RWPE2 (cell line): ENCODE measurements at regions not wholly inside any gene's neighbourhood (a gene's known extent, or its start where the extent isn't known, plus 50 kb on each side); places are given as distances from the start of the nearest gene placed in this dataset.
A peak's percentile ranks its signal among the peaks of the same experiment; 100 is the strongest.

Experiments
- ATAC-seq: fragments of 200-7000 bp; cut with Tn5 transposase; 3 replicates; pipeline ENCODE4 v1.9.1; 2021; ENCODE audit warnings: low read depth
- DNase-seq: peaks from one replicate; pipeline ENCODE4 v3.0.0-alpha.2; 2020; ENCODE audit warnings: low spot score
- H3K27ac ChIP-seq: fragments of 450-650 bp; 2 replicates; pipeline ENCODE4 v1.5.1; 2017; ENCODE audit warnings: mild to moderate bottlenecking; ENCODE audit not compliant: poor library complexity, severe bottlenecking
- H3K27me3 ChIP-seq: fragments of 250-450 bp; sonication (Bioruptor Pico); 2 replicates; pipeline ENCODE4 v1.5.1; 2021; ENCODE audit warnings: mild to moderate bottlenecking, moderate library complexity; ENCODE audit not compliant: insufficient read depth, poor library complexity, severe bottlenecking
- H3K36me3 ChIP-seq: fragments of 250-450 bp; sonication (Bioruptor Pico); 2 replicates; pipeline ENCODE4 v1.5.1; 2020; ENCODE audit warnings: low read depth, mild to moderate bottlenecking, moderate library complexity
- H3K4me1 ChIP-seq: fragments of 250-450 bp; sonication (Bioruptor Pico); 2 replicates; pipeline ENCODE4 v1.5.1; 2021; ENCODE audit warnings: mild to moderate bottlenecking, moderate library complexity; ENCODE audit not compliant: insufficient read depth, poor library complexity, severe bottlenecking
- H3K4me3 ChIP-seq: fragments of 250-450 bp; sonication (Bioruptor Pico); 2 replicates; pipeline ENCODE4 v1.5.1; 2021; ENCODE audit warnings: mild to moderate bottlenecking, moderate library complexity; ENCODE audit not compliant: severe bottlenecking
- H3K9me3 ChIP-seq: fragments of 250-450 bp; sonication (Bioruptor Pico); 2 replicates; pipeline ENCODE4 v1.5.1; 2021; ENCODE audit warnings: mild to moderate bottlenecking, moderate library complexity; ENCODE audit not compliant: severe bottlenecking
- CTCF ChIP-seq: fragments of 450-650 bp; IDR thresholded peaks from one replicate; pipeline ENCODE4 v1.5.1; 2017; ENCODE audit warnings: mild to moderate bottlenecking, moderate library complexity; ENCODE audit not compliant: poor library complexity, severe bottlenecking

- no peak for TF ChIP-seq CTCF
- ATAC-seq (no peak), DNase-seq (no peak)
- Histone ChIP-seq H3K4me3 (no peak overlapping the region), H3K9me3 (no peaks in the 10 kb centered on the region), H3K27ac (no peak overlapping the region), H3K4me1 (no peaks in the 10 kb centered on the region), H3K36me3 (no peaks in the 10 kb centered on the region), H3K27me3 (peaks cover 5% of the 10 kb centered on the region)
These were observed 287.4 kb downstream of the PCDH17 start for GRCh38 chr13:57918913-57919312.

GRCh38 chr13:57925250-57925649 lies 293.7 kb downstream of the PCDH17 start:
- H3K4me3 ChIP-seq, result no peak overlapping the region
- peak; percentile 20 for TF ChIP-seq CTCF
- H3K27ac ChIP-seq, result no peak overlapping the region
- no peaks in the 10 kb centered on the region for H3K4me1 ChIP-seq
- no peaks in the 10 kb centered on the region for H3K27me3 ChIP-seq
- no peak for ATAC-seq
- no peak for DNase-seq
- no peaks in the 10 kb centered on the region for H3K9me3 ChIP-seq
- no peaks in the 10 kb centered on the region for H3K36me3 ChIP-seq

DNA sequence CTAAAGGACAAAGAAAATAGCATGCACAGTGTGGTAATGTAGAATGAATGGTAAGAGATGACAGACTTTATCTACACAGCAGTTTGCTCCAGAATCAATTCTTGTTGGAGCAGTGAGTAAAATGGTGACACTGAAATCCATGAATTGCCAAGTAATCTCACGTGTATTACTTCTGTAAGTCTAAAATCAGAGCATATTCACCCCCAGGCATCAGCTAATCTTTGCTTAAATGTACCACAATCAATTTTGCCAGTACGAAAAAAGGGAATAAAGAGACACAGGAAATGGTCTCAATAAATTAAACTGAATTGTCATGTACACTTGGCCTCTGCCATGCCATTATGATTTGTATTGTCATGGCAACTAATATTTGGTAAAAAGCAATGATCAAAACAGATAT lies 294.2 kb downstream of the PCDH17 start:
- Histone ChIP-seq H3K36me3 (no peaks in the 10 kb centered on the region), H3K4me3 (no peak overlapping the region), H3K9me3 (no peaks in the 10 kb centered on the region), H3K27ac (no peak overlapping the region), H3K27me3 (no peaks in the 10 kb centered on the region), H3K4me1 (no peaks in the 10 kb centered on the region)
- DNase-seq (no peak), ATAC-seq (no peak)
- TF ChIP-seq CTCF, result no peak

DNA sequence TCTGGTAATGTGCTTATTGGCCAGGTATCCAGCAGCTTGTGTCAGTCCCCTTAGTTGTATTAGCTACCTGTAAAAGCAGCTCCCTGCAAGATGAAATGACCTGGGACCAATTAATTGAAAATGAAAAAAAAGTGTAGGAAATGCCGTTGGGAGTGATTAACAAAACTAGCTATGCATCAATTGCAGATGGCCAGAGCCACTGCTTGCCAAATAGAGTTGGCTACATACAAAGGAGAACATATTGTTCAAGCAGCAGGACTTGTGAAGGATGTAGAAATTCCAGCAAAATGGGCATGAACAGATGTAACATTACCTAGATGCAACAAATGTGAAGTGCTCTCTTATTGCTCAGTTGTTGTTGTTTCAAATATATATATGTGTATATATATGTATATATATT lies 300.5 kb downstream of the PCDH17 start:
- no peaks in the 10 kb centered on the region for H3K9me3 ChIP-seq
- no peak for TF ChIP-seq CTCF
- no peak overlapping the region for H3K4me3 ChIP-seq
- no peak overlapping the region for H3K27ac ChIP-seq
- no peaks in the 10 kb centered on the region for H3K36me3 ChIP-seq
- no peaks in the 10 kb centered on the region for H3K4me1 ChIP-seq
- ATAC-seq (no peak), DNase-seq (no peak)
- H3K27me3 ChIP-seq, result no peaks in the 10 kb centered on the region

DNA sequence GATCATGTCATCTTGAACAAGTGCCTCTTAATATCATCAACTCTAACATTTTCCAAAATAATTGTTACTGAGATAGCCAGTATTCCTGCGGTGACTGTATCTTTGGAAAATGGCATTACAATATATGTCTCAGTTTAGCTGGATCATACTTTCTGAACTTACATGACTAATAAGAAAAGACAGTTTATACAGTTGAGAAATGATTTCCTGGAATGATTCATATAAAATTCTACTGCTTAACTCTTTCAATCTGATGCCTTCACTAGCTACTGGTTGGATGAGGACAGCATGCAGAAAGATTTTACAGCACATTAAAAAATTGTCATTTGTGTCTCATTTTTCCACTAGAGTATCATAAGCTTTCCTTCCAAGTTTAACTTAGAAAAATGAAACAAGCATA lies 302.1 kb downstream of the PCDH17 start:
- Histone ChIP-seq H3K27ac (no peak overlapping the region), H3K36me3 (no peaks in the 10 kb centered on the region), H3K27me3 (no peaks in the 10 kb centered on the region), H3K4me1 (no peaks in the 10 kb centered on the region), H3K9me3 (no peaks in the 10 kb centered on the region), H3K4me3 (no peak overlapping the region)
- DNase-seq (no peak), ATAC-seq (no peak)
- TF ChIP-seq CTCF, result no peak
